ENCODE measurements at regions not wholly inside any gene's neighbourhood (a gene's known extent, or its start where the extent isn't known, plus 50 kb on each side); places are given as distances from the start of the nearest gene placed in this dataset.

DNA sequence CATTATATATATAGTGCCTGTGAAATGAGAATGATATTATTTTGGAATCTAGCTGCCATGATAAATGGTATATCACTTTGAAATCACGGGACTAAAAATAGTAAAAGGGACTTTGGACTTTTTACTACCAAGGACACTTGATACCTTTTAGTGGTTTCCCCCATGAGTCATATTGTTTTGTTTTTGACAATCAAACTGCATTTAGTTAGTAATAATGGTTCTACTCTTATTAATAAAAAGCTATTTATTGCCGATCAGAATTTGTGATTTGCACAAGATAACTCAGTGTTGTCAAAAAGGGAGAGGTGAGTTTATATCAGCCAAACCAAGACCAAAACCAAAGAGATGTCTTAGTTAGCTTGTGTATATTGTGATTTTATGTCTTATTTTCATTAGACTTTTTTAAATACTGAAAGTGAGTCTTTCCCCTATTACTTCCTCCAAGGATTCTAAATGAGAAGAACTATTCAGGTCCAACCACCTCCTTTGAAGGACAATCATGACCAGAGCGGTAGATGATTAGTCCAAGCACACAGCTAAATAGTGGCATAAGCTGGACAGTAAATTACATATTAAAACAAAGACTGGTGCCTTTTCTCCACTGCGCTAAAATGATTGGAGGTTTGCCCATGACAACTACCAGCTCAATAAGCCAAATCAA, 281.7 kb upstream of the ESRRG start:
- Mint-ChIP-seq H3K36me3 (ENCODE audit: low read depth) (no peaks in the 10 kb centered on the region), H3K4me3 (no peak overlapping the region)
- no peak for TF ChIP-seq CTCF (IDR thresholded peaks at IDR 0.05; ENCODE audit: unreplicated experiment in 3 of 3)

GRCh38 chr1:217003355-217003754, 280.1 kb upstream of the ESRRG start:
- Mint-ChIP-seq H3K4me1 (no peaks in the 10 kb centered on the region), H3K9me3 (no peaks in the 10 kb centered on the region), H3K4me3 (no peak overlapping the region), H3K27me3 (ENCODE audit: low read depth) (no peaks in the 10 kb centered on the region), H3K27ac (no peak overlapping the region), H3K36me3 (ENCODE audit: low read depth) (no peaks in the 10 kb centered on the region)
- no peak for TF ChIP-seq CTCF (IDR thresholded peaks at IDR 0.05; ENCODE audit: unreplicated experiment in 3 of 3)

More for the DNA sequence above, 281.7 kb upstream of the ESRRG start:
- peak overlapping the region in 1 of 3 experiments; percentile 41 for H3K27ac Mint-ChIP-seq
- H3K4me1 Mint-ChIP-seq: no peaks in the 10 kb centered on the region
- H3K9me3 Mint-ChIP-seq: no peaks in the 10 kb centered on the region
- H3K27me3 Mint-ChIP-seq (ENCODE audit: low read depth): no peaks in the 10 kb centered on the region

DNA sequence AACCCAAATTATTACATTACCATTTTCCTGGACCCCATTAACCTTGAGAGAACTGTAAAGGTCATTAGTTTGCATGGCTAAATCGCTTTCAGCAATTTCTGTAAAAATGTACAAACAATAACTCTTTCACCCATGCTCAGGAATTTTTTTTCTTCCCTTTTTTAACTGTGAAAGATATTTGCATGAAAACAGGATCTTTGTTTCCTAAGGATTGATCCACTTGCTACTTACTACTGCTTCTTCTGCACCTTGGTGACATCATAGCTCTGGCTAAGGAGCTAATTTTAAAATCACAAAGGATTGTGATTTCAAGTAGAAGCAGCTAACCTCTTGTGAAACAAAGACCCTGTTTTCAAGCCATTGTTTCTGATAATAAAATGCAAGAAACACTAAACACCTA, 274.6 kb upstream of the ESRRG start:
- no peaks in the 10 kb centered on the region for H3K36me3 Mint-ChIP-seq (ENCODE audit: low read depth)
- TF ChIP-seq CTCF (IDR thresholded peaks at IDR 0.05; ENCODE audit: unreplicated experiment in 3 of 3): no peak
- no peak overlapping the region for H3K4me3 Mint-ChIP-seq
- no peaks in the 10 kb centered on the region for H3K9me3 Mint-ChIP-seq
- H3K4me1 Mint-ChIP-seq: no peaks in the 10 kb centered on the region
- H3K27ac Mint-ChIP-seq: no peak overlapping the region
- H3K27me3 Mint-ChIP-seq (ENCODE audit: low read depth): no peaks in the 10 kb centered on the region

GRCh38 chr1:216997069-216997468, 273.8 kb upstream of the ESRRG start:
- H3K27ac Mint-ChIP-seq: no peak overlapping the region
- no peaks in the 10 kb centered on the region for H3K36me3 Mint-ChIP-seq (ENCODE audit: low read depth)
- no peaks in the 10 kb centered on the region for H3K9me3 Mint-ChIP-seq
- H3K27me3 Mint-ChIP-seq (ENCODE audit: low read depth): no peaks in the 10 kb centered on the region
- no peak for TF ChIP-seq CTCF (IDR thresholded peaks at IDR 0.05; ENCODE audit: unreplicated experiment in 3 of 3)
- H3K4me3 Mint-ChIP-seq: no peak overlapping the region
- no peaks in the 10 kb centered on the region for H3K4me1 Mint-ChIP-seq

DNA sequence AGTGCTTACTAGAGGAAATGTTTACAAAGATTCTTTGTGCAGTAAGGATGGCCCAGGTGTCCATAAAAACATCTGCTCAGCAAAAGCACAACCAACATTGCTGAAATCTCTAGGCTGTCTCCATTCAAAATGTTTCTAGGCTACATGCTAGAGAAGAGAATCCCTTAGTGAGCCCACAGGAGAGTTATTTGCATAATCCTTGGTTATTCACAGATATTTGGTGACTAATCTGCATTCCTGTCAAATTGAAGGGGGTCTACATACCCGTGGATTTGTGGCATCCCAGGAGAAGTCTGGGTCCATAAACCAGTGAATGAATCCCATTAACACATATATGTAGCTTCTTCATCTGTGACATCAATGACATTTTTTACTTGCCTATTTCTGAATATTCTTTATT, 261.3 kb upstream of the ESRRG start:
- Mint-ChIP-seq H3K4me3 (no peak overlapping the region), H3K9me3 (no peaks in the 10 kb centered on the region), H3K27me3 (ENCODE audit: low read depth) (no peaks in the 10 kb centered on the region)

More for the DNA sequence above, 261.3 kb upstream of the ESRRG start:
- TF ChIP-seq CTCF (IDR thresholded peaks at IDR 0.05; ENCODE audit: unreplicated experiment in 3 of 3): no peak
- no peaks in the 10 kb centered on the region for H3K36me3 Mint-ChIP-seq (ENCODE audit: low read depth)
- H3K4me1 Mint-ChIP-seq: peaks cover 20% of the 10 kb centered on the region
- H3K27ac Mint-ChIP-seq: no peak overlapping the region
